SK-N-SH treated with all-trans-retinoic acid at 6 μM for 48 hours (cell line): ENCODE measurements at regions not wholly inside any gene's neighbourhood (a gene's known extent, or its start where the extent isn't known, plus 50 kb on each side); places are given as distances from the start of the nearest gene placed in this dataset.

ENCODE experiments used
- ISL1 ChIP-seq: fragments of 250-450 bp; sonication (Bioruptor Pico); IDR thresholded peaks from 2 replicates; pipeline ENCODE4 v2.1.2; 2022; ENCODE audit warnings: mild to moderate bottlenecking, moderate library complexity
- PATZ1 ChIP-seq: fragments of 250-450 bp; sonication (Bioruptor Pico); IDR thresholded peaks from 2 replicates; pipeline ENCODE4 v1.8.0; 2020; ENCODE audit warnings: mild to moderate bottlenecking, moderate library complexity, borderline replicate concordance
- RARB ChIP-seq: fragments of 250-450 bp; sonication (Bioruptor Pico); IDR thresholded peaks from 2 replicates; pipeline ENCODE4 v1.8.0; 2021; ENCODE audit warnings: mild to moderate bottlenecking, moderate library complexity
- SNAI2 ChIP-seq: fragments of 250-450 bp; sonication (Bioruptor Pico); IDR thresholded peaks from 2 replicates; pipeline ENCODE4 v1.5.0; 2020; ENCODE audit warnings: mild to moderate bottlenecking, moderate library complexity
- TSHZ2 ChIP-seq: fragments of 250-450 bp; sonication (Bioruptor Pico); IDR thresholded peaks from 2 replicates; pipeline ENCODE4 v1.5.0; 2020; ENCODE audit warnings: mild to moderate bottlenecking, moderate library complexity

- TF ChIP-seq RARB (CRISPR knock-in tag) (no peak), SNAI2 (CRISPR knock-in tag) (no peak), PATZ1 (no peak), ISL1 (CRISPR knock-in tag) (no peak), TSHZ2 (CRISPR knock-in tag) (no peak)
Measured at GRCh38 chr2:236903978-236904377, 181.7 kb upstream of the COPS8 start.
